Astrocyte (in vitro differentiated cells and primary cell): ENCODE measurements at regions not wholly inside any gene's neighbourhood (a gene's known extent, or its start where the extent isn't known, plus 50 kb on each side); places are given as distances from the start of the nearest gene placed in this dataset.
A peak's percentile ranks its signal among the peaks of the same experiment; 100 is the strongest.

ENCODE experiments used
- DNase-seq: peaks from one replicate; pipeline ENCODE4 v3.0.0-alpha.2; 2010; ENCODE audit warnings: low read depth
- FAIRE-seq: peaks from 2 replicates; lab custom pipeline; 2011; peaks lifted over from hg19 to GRCh38; lab: Jason Lieb, UNC
- H2AFZ ChIP-seq: 2 replicates; pipeline ENCODE4 v1.6.0; 2012; ENCODE audit warnings: low read depth, low read length, inconsistent platforms
- H3K27ac ChIP-seq: 2 replicates; pipeline ENCODE4 v1.5.1; 2011; ENCODE audit warnings: low read depth, low read length, inconsistent platforms
- H3K27me3 ChIP-seq: 2 replicates; pipeline ENCODE4 v1.6.0; 2011; ENCODE audit warnings: low read length, inconsistent platforms; ENCODE audit not compliant: insufficient read depth
- H3K36me3 ChIP-seq: 2 replicates; pipeline ENCODE4 v1.5.1; 2011; ENCODE audit warnings: low read length, inconsistent platforms; ENCODE audit not compliant: insufficient read depth
- H3K4me1 ChIP-seq: 2 replicates; pipeline ENCODE4 v1.5.1; 2011; ENCODE audit warnings: low read length, inconsistent platforms; ENCODE audit not compliant: insufficient read depth
- H3K4me2 ChIP-seq: 2 replicates; pipeline ENCODE4 v1.6.0; 2012; ENCODE audit warnings: low read length, inconsistent platforms
- H3K4me3 ChIP-seq: 2 replicates; pipeline ENCODE4 v1.5.1; 2011; ENCODE audit warnings: low read depth, mild to moderate bottlenecking, low read length, inconsistent platforms; ENCODE audit not compliant: insufficient read depth
- H3K79me2 ChIP-seq: 2 replicates; pipeline ENCODE4 v1.6.0; 2012; ENCODE audit warnings: mild to moderate bottlenecking, low read length, inconsistent platforms; ENCODE audit not compliant: insufficient read depth
- H3K9ac ChIP-seq: 2 replicates; pipeline ENCODE4 v1.6.0; 2012; ENCODE audit warnings: mild to moderate bottlenecking, low read length, inconsistent platforms
- H3K9me3 ChIP-seq: 2 replicates; pipeline ENCODE4 v1.5.1; 2012; ENCODE audit warnings: low read depth, mild to moderate bottlenecking, low read length, inconsistent platforms; ENCODE audit not compliant: insufficient read depth
- H4K20me1 ChIP-seq: 2 replicates; pipeline ENCODE4 v1.6.0; 2012; ENCODE audit warnings: low read length, inconsistent platforms; ENCODE audit not compliant: insufficient read depth
- H3K27ac Mint-ChIP-seq: one replicate; pipeline ENCODE4 v1.8.0; 2021; ENCODE audit warnings: mild to moderate bottlenecking, mixed read lengths; ENCODE audit not compliant: unreplicated experiment
- H3K27me3 Mint-ChIP-seq: one replicate; pipeline ENCODE4 v1.8.0; 2021; ENCODE audit warnings: low read depth, mixed read lengths; ENCODE audit not compliant: unreplicated experiment
- H3K36me3 Mint-ChIP-seq: one replicate; pipeline ENCODE4 v1.8.0; 2021; ENCODE audit warnings: low read depth, mixed read lengths; ENCODE audit not compliant: unreplicated experiment
- H3K4me1 Mint-ChIP-seq: one replicate; pipeline ENCODE4 v1.8.0; 2021; ENCODE audit warnings: low read depth, mixed read lengths; ENCODE audit not compliant: unreplicated experiment
- H3K4me3 Mint-ChIP-seq: one replicate; pipeline ENCODE4 v1.8.0; 2021; ENCODE audit warnings: mild to moderate bottlenecking, moderate library complexity, mixed read lengths; ENCODE audit not compliant: unreplicated experiment
- H3K9me3 Mint-ChIP-seq: one replicate; pipeline ENCODE4 v1.8.0; 2021; ENCODE audit warnings: mild to moderate bottlenecking, mixed read lengths; ENCODE audit not compliant: unreplicated experiment
- EZH2 ChIP-seq: IDR thresholded peaks from 2 replicates; pipeline ENCODE4 v1.6.1; 2012; ENCODE audit warnings: mild to moderate bottlenecking, low read length, inconsistent platforms; ENCODE audit not compliant: insufficient read depth
- TF ChIP-seq, protein P1 (sequence below): IDR thresholded peaks from 2 replicates; pipeline ENCODE4 v1.5.1; 2011; ENCODE audit warnings: low read depth, mild to moderate bottlenecking, inconsistent platforms, low read length, moderate library complexity; ENCODE audit not compliant: insufficient read depth

- Histone ChIP-seq H3K9me3 (peaks cover 3% of the 10 kb centered on the region), H3K27me3 (no peaks in the 10 kb centered on the region), H3K27ac (no peak overlapping the region), H3K4me1 (no peaks in the 10 kb centered on the region), H3K4me2 (no peak overlapping the region), H3K4me3 (no peak overlapping the region), H3K9ac (no peak overlapping the region), H2AFZ (no peak overlapping the region), H3K36me3 (no peaks in the 10 kb centered on the region), H4K20me1 (no peaks in the 10 kb centered on the region), H3K79me2 (no peaks in the 10 kb centered on the region)
- Mint-ChIP-seq H3K9me3 (peaks cover 14% of the 10 kb centered on the region), H3K36me3 (peaks cover 2% of the 10 kb centered on the region), H3K27ac (no peak overlapping the region), H3K4me1 (no peaks in the 10 kb centered on the region), H3K27me3 (peaks cover 35% of the 10 kb centered on the region), H3K4me3 (no peak overlapping the region)
- FAIRE-seq (no peak), DNase-seq (peak; percentile 18)
- TF ChIP-seq, protein P1, sequence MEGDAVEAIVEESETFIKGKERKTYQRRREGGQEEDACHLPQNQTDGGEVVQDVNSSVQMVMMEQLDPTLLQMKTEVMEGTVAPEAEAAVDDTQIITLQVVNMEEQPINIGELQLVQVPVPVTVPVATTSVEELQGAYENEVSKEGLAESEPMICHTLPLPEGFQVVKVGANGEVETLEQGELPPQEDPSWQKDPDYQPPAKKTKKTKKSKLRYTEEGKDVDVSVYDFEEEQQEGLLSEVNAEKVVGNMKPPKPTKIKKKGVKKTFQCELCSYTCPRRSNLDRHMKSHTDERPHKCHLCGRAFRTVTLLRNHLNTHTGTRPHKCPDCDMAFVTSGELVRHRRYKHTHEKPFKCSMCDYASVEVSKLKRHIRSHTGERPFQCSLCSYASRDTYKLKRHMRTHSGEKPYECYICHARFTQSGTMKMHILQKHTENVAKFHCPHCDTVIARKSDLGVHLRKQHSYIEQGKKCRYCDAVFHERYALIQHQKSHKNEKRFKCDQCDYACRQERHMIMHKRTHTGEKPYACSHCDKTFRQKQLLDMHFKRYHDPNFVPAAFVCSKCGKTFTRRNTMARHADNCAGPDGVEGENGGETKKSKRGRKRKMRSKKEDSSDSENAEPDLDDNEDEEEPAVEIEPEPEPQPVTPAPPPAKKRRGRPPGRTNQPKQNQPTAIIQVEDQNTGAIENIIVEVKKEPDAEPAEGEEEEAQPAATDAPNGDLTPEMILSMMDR = no peak
- TF ChIP-seq EZH2 = no peak
Observed at GRCh38 chr2:8239531-8240088, 442.2 kb upstream of the ID2 start.

- Mint-ChIP-seq H3K27ac (no peak overlapping the region), H3K36me3 (peaks cover 2% of the 10 kb centered on the region), H3K9me3 (peaks cover 17% of the 10 kb centered on the region), H3K4me1 (no peaks in the 10 kb centered on the region), H3K4me3 (no peak overlapping the region), H3K27me3 (peaks cover 23% of the 10 kb centered on the region)
- Histone ChIP-seq H3K4me2 (no peak overlapping the region), H3K27ac (no peak overlapping the region), H3K27me3 (no peaks in the 10 kb centered on the region), H3K9ac (no peak overlapping the region), H4K20me1 (no peaks in the 10 kb centered on the region), H3K4me1 (no peaks in the 10 kb centered on the region), H2AFZ (no peak overlapping the region), H3K36me3 (no peaks in the 10 kb centered on the region), H3K79me2 (no peaks in the 10 kb centered on the region), H3K4me3 (no peak overlapping the region), H3K9me3 (peaks cover 3% of the 10 kb centered on the region)
- FAIRE-seq = no peak
- DNase-seq = no peak
- TF ChIP-seq EZH2 = no peak
- TF ChIP-seq, protein P1 = no peak
Observed at GRCh38 chr2:8241317-8241716, 440.5 kb upstream of the ID2 start.

DNA sequence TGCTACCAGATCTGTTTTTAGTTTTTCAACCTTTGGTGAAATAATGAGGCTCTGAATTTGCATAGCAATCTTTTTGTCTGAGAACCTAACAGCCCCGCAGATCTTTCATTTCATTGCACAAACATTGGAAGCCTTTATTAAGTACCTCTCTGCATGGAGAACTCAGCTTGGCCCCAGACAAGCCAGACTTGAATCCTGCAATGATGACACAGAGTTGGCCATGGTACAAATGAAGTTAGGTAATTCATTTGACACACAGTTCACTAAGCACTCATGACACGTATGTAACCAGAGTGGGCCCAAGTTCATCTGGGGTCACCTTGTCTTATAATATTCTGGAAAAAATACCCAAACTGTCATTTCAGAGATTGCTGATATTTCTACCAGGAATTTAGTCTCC, 439.1 kb upstream of the ID2 start:
- H3K27me3 ChIP-seq = no peaks in the 10 kb centered on the region
- H3K36me3 ChIP-seq = no peaks in the 10 kb centered on the region
- no peak overlapping the region for H3K27ac ChIP-seq
- FAIRE-seq (no peak), DNase-seq (peak; percentile 18)
- no peak overlapping the region for H3K9ac ChIP-seq
- Mint-ChIP-seq H3K36me3 (peaks cover 2% of the 10 kb centered on the region), H3K9me3 (peaks cover 22% of the 10 kb centered on the region), H3K27ac (no peak overlapping the region), H3K4me1 (no peaks in the 10 kb centered on the region), H3K27me3 (peaks cover 12% of the 10 kb centered on the region), H3K4me3 (no peak overlapping the region)
- H2AFZ ChIP-seq = no peak overlapping the region
- no peaks in the 10 kb centered on the region for H3K4me1 ChIP-seq
- H3K79me2 ChIP-seq = no peaks in the 10 kb centered on the region
- TF ChIP-seq, protein P1 = no peak
- TF ChIP-seq EZH2 = no peak
- H3K4me3 ChIP-seq = no peak overlapping the region
- no peaks in the 10 kb centered on the region for H4K20me1 ChIP-seq
- peaks cover 3% of the 10 kb centered on the region for H3K9me3 ChIP-seq
- no peak overlapping the region for H3K4me2 ChIP-seq
